ENCODE measurements at regions not wholly inside any gene's neighbourhood (a gene's known extent, or its start where the extent isn't known, plus 50 kb on each side); places are given as distances from the start of the nearest gene placed in this dataset.
"Not testable (repeated sequence)": the region's sequence is repeated elsewhere in the genome, so short reads cannot be mapped to it uniquely, and the experiment has no call there.

DNA sequence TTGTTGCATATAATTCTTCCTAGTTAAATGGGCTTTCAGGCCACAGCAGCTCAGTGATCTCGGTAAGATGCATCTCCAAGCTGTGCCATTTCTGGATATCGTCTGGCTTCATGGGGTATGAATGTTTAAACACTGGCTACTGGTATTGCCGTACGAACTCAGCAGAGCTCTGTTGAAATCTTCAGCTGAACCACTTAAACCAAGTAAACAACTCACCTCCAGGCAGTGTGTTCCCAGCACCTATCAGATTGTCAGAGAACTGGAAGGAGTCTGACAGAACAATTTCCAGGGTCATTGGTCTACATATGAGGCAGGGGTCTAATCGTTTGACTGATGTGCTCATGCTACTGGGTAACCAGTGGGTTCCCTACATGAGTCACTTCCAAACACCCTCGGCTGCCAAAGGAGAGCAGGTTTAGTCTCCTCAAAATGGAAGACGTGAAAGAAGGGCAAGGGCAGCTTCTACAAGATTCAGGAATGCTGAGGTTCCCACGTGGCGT lies 93.2 kb upstream of the BMAL1 start:
- no peak for DNase-seq

DNA sequence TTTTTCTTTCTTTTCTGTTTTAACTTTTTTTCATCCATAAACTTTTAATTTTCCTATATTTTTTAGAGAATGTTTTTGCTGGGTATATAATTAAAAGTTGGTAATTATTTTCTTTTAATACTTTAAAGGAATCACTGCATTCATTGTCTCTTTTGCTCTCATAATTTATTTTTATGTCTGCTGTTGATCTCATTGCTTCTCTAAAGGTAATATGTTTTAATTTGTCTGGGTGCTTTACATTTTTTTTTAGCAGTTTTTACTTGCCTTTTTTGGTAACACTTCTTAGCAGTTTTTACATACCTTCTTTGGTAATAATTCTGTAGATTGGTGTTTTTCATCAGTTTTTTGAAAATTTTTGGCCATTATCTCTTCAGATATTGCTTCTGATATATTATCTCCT lies 89.4 kb upstream of the BMAL1 start:
- DNase-seq: no peak

DNA sequence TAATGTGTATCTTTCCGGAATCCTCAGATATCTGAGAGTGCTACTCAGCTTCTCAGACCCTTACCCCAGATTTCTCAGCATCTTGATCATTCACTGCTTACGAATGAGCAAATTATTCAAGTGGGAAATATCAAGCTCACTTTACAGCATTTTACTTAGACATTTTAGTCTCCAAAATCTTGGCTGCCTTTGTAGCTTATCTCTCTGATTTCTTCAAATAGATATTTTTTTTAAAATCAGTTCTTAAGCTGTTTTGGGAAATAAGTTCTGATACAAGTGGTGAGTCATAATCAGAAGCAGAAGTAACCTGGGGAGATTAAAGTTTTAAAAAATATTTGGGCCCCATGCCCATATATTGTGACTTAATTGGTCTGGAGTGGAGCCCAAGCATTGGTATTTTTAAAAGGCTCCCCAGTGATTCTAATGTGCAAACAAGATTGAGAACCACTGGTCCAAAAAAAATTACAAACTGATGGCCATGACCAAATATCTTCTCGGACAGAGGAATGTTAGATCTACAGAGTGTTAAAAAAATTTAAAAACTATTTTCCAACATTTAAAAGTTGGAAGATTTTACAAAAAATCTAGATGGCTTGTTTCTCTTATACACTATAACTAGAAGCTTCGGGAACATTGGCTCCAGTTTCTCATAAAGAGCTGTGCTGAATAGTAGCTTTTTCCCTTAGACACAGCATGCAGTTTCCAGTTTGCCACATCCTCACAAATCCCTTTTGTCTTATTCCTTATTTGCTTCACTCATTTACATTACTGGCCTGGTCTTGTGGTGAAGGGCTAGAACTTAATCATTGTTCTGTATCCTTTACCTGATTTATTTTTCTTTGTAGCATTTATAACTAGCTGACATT lies 87.8 kb upstream of the BMAL1 start:
- no peak for DNase-seq

DNA sequence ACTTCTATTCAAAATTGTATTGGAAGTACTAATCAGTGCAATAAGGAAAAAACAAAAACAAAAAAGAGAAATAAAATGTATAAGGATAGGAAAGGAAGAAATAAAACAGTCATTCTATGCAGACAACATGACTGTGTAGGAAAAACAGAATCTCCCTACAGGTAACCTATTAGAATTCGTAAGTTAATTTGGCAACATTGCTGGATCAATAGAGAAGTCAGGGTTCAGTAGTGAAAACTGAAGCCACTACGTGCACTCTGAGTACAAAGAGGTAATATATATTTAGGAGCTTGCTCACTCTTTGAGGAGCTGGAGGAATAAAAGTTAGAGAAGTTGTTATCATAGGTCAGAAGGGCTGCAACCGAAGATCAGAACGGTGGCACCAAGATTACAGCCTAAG lies 84.0 kb upstream of the BMAL1 start:
- no peak for DNase-seq

DNA sequence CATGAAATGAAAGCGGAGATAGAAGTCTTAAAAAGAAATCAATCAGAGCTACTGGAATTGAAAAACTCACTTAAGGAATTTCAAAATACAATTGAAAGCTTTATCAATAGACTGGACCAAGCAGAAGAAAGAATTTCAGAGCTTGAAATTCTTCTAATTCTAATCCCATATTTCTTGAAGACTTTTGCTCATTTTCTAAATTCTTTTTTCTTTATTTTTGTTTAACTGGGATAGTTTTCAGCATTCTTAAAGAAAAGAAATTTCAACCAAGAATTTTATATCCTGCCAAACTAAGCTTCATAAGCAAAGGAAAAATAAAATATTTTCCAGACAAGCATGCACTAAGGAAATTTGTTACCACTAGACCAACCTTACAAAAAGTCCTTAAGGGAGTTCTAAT lies 80.2 kb upstream of the BMAL1 start:
- not testable (repeated sequence) for DNase-seq

DNA sequence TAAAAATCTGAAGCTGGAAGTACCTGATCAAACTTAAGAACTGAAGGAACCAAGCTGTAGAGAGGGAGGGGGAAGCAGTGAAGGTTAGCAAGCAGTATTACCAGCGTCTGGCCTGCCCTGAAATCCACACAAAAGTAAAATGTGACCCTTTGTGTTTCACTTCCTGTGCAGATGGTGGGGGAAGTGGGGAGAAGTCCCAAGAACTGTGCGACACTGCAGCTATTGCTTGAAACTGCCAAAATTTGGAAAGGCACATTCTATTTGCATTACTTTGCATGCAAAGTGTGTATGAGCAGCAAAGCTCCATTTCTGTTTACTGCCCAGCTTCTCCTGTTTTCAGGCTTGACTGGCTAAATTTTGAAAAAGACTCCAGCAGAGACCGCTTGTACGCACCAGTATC lies 72.1 kb upstream of the BMAL1 start:
- DNase-seq: no peak

DNA sequence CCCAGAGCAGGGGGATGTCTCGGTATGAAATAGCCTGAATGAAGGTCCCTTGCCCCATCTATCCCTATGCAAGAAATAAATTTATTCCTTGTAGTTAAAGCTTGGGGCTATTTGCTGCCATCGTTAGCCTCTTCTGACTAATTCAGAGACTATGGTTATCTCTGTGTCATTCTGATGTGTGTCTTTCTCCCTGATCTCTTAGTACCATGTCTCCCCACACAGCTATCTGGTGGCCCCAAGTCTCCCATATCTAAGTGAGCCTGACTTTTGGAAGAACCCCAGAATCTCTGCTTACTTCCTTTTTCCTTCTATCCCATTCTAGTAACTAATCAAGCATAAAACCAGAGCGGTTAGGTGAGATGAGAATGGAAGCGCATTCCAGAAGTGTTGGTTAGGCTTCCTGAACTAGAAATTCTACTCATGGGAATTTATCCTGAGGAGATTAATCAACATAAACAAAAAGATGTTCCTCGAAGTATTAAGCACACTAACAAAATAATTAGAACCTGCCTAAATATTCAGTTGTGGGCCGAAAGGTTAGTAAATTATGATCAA lies 71.4 kb upstream of the BMAL1 start:
- no peak for DNase-seq

DNA sequence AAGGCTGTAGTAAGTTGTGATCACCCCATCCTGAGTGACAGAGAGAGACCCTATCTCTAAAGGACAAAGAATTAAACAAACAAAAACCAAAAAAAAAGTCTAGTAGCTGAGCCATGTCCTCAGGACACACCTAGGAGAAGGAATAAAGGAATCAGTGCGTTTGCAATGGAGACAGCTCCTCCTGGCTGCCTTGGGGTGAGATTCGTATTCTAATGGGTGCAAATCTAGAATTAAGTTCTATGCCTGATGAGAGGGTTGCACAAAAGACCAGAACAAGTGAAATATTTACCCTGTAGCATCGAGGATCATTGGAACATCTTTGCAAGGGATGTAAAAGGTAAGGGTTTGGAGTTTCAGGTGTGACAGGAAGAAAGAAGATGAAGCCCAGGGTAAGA lies 70.3 kb upstream of the BMAL1 start:
- DNase-seq: no peak

DNA sequence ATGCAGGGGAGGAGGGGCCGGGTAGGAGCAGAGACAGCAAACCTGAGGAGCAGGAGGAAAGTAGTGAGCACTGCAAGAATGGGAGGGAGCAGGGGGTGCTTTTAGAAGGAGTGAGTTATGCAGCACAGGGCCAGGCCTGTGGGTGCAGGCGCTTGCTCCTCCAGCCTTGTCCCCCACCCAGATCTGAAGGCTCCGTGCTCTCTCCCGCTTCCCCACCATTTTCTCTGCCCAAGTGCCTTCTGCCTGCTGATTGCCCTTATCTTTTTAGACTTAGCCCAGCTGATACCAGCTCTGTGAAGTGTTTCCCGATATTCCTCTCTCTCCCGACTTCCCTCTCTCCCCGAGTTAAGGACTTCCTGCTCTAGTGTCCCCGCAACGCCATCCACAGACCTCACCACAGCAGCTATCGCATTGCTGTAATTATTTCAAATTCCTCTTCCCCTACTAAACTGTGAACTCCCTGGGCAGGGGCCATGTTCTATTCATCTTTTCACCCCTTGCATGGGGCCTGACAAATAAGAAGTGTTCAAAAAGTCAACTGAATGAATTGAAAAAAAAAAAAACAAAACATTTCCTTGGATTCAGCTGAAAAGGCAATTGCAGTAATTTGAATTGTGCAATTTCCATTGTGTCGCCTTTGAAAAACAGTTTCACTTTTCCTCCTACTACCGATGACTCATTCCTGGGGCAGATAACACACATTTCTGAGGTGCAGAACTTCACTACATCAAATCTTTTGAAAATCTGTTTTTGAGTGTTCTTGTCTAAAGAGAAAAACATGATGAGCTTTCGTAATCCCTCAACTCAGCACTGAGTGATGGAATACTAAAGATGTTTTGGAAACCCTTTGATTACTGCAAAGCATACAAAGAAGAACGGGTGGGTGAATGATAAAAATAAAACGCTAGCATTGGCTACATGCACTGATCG lies 69.7 kb upstream of the BMAL1 start:
- no peak for DNase-seq

DNA sequence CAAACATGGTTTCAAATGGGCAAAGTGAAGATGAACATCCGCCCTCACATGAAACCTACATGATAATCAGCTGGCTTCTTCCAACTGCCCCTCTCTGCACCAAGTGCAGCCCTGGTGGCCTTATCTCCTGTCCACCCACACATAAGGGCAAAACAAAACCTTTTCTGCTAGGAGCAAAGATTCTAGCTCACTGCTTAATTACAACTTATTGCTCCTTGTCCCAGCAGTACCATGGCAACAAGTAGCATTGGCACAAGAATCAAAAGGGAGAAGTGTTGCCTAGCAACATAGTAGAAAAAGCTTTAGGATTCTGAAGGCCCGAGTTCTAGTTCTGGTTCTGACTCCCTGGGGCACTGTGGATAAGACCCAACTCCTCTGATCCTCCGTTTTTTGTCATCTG lies 68.7 kb upstream of the BMAL1 start:
- DNase-seq: no peak

DNA sequence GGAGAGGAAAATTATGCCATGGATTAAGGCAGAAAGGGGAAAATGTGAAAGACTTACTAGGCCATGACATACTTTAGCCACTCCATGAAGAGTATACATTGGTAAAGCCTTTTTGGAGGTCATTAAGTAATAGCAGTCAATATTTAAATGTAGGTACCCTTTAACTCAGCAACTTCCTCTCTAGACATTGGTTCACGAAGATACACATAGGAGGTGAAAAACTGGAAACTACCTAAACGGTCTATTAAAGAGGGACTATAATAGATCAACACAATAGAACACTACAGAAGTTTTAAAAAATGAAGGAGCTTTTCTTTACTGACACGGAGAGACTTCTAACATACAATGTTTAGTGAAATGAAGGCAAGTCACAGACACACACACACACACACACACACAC lies 68.2 kb upstream of the BMAL1 start:
- no peak for DNase-seq

DNA sequence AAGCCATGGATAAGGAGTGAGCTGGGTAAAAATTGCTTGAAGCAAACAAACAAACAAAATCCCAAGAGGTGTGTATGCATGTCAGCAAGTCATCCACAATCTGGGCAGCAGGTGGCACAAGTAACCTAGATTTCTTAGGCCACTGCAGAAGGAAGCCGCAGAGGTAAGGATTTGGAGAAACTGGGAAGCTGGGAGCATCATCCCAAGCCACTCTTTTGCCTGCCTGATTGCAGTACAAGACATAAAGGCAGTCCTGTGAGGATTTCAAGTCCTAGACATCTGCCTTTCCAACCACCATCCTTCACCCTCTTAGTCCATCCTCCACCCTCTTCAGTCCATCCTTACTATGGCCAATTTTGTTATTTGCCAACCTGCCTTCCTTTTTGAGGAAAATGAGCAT lies 67.2 kb upstream of the BMAL1 start:
- DNase-seq: no peak

DNA sequence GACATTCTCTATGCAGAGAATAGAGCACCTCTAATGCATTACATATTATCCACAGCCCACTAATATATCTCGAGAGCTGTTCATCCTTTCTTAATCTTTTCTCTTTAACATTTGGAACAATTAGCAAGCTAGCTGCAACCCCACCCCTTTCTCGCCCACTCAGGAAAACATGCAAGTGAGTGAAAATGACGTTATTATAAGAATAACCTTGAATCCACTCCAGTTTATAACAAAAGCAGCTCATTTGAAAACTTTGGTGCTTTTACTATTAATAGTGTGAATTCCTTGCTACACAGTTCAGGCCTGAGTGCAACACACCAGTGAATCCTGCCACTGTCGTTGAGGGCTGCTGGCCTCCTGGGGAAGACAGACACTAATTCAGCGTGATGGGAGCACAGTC lies 63.3 kb upstream of the BMAL1 start:
- DNase-seq: no peak

DNA sequence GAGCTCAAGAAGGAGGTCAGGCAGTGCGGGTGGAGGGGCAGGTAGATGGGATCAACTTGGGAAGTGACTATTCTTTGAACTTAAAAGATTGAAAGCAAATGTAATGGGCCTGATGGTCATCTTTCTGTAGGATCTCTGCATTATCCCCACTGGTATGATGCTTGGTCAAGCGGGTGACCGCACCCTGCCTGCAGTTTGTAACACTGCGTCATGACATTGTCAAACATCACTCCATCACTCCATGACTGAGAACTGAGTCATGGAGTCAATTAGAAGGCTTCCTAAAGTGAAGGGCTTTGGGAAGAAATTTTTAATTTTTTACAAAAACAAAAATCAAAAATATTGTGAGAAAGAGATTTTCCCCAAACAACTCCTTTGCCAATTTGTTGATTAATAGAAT lies 62.4 kb upstream of the BMAL1 start:
- no peak for DNase-seq

DNA sequence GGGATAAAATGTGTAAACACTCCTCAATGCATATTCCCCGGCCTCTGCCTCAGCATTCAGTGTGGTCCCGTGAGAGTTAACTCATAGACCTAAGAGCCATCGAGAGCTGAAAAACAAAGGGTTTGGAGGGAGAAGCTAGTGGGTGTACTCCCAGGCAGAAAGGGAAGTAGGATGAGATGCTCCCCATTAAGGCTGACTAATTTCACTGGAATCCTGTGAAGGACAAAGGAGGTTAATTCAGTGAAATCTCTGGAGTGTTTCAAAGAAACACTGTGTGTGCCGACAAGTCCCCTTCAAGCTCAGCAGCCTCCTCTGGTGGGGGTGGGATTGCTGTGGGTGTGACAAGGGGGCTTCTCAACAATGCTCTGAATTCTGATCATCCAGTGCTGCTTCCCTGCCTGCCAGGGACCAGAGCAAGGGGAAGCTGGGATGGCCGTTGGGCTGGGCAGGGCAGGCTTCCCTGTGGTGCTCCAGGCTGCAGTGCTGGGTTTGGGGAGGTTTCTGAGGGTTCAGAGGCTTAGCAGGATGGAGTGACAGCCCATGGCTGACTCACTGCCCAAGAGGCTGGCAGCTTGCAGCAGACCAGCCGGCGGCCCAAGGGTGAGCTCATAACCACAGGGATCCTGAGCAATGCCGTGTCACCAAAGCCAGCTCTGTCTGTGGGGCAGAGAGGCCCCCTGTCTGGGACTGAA lies 61.4 kb upstream of the BMAL1 start:
- no peak for DNase-seq

DNA sequence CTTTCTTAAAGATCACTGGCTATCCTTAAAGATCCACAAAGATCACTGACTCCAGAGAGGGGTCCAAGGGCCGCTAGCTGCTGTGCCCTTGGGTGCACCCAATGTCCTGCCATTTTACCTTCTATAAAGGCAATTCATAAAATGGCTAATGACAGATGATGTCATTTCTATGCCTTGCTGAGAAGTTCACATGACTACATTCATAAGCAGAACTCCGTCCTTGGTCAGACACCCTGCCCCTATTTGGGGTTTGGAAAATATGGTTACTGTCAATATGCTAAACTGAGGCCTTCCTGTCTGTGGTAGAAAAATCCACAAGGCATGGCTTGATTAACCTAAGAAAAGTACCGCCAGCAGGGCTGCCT lies 60.9 kb upstream of the BMAL1 start:
- DNase-seq: no peak

DNA sequence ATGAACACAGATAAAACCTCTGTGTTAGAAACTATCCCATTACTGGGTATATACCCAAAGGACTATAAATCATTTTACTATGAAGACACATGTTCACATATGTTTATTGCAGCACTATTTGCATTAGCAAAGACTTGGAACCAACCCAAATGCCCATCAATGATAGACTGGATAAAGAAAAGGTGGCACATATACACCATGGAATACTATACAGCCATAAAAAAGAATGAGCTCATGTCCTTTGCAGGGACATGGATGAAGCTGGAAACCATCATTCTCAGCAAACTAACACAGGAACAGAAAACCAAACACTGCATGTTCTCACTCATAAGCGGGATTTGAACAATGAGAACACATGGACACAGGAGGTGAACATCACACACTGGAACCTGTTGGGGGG lies 58.9 kb upstream of the BMAL1 start:
- DNase-seq: not testable (repeated sequence)

DNA sequence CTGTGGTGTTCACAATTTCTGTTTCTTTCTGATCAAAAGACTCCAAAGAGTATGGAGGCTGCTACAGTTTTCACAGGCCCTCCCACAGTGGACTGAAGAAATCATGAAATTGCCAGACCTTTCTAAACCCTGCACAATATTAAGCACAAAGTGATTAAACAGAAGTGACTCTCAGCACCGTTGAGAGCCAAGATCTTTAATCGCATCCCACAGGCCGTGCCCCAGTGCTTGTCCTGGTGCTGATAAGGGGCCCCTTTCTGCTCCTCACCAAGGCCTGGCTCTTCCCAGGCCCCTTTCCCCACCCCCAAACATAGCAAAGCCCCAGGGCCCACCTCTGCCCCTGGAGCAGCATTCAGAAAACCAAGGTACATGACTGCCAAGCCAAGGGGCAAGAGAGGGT lies 57.4 kb upstream of the BMAL1 start:
- no peak for DNase-seq

DNA sequence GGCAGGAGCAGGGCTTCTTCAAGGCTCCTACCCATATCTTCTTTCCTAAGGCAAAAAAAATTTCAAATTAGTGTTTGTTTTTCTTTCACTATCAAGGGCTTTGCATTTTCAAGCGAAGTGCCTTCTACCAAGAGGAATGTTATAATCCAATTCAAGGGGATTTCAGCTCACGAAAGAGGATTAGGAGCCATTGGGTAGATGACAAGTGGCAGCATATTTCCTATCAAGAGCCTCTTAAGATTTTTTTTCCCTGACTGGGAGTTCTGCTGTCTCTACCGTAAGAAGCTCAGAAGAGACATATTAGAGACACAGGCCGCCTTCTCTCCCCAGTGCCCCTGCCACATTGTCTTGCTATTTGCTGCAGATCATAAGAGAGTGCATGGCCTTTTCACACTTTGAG lies 55.9 kb upstream of the BMAL1 start:
- DNase-seq: no peak

DNA sequence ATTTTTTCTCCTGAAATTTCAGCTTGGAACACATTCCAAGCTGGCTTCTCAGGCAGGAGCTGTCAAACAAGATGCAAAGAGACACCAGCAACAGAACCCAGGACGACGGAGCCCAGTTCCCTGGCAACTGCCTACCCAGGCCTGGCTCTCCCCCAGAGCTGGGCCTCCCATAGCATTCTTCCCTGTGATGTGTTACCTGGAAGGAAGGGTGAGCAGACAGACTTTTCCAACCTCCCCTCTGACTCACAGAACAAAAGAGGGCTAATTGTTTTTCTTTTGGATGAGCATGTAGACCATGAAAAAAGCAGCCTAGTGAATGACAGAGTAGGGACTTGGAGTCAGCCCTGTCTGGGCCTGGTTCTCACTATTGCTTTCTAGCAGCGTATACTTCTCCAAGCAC lies 55.3 kb upstream of the BMAL1 start:
- no peak for DNase-seq

DNA sequence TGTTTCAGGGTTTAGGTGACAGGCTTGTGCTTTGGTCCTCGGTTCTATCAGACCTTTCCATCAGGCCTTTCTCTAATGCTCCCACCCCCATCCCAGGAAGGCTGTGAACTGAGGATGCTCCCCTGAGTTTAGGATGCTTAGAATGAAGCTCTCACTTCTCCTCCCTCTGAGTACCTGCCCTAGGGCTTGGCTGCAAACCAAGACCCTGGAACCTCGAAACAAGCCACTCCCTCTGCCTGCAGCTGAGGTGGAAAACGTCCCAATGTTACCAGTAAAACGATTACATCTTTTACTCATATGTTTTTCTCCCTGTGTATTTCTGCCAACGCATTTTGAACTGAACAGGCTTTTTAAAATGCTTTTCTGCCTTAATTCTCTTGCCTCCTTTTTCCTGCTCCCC lies 54.5 kb upstream of the BMAL1 start:
- DNase-seq: no peak

DNA sequence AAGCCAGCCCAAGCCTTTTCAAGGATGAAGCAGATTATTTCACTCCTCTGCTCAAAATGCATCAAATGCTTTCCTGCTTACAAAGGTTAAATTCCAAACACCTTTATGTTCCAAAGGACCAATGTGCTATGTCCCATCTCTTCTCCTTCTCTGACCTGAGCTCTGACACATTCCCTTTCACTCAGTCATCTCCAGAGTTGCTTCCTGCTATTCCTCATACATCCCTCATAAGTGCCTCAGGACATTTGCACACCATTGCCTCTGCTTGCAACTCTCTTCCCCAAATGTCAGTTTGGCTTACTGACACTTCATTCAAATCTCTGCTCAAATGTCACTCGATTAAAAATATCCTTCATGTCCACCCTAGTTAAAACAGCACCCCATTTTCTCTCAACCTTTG lies 53.3 kb upstream of the BMAL1 start:
- DNase-seq: no peak

All from NCI-H1417 treated with DMSO at 0.1 percent for 48 hours (cell line).